H9 (cell line): ENCODE measurements at regions not wholly inside any gene's neighbourhood (a gene's known extent, or its start where the extent isn't known, plus 50 kb on each side); places are given as distances from the start of the nearest gene placed in this dataset.
A peak's percentile ranks its signal among the peaks of the same experiment; 100 is the strongest.

Experiments
- DNase-seq: peaks from one replicate; pipeline ENCODE4 v3.0.0-alpha.2; 2017
- H2AFZ ChIP-seq: one replicate; pipeline ENCODE4 v1.6.1; 2013; ENCODE audit warnings: mild to moderate bottlenecking, low read length, control low read depth, moderate library complexity
- H2AK5ac ChIP-seq: 2 replicates; pipeline ENCODE4 v1.6.1; 2013; ENCODE audit warnings: low read length, control low read depth, mixed read lengths; ENCODE audit not compliant: insufficient read length
- H2BK120ac ChIP-seq: one replicate; pipeline ENCODE4 v1.6.1; 2013; ENCODE audit warnings: low read depth, mild to moderate bottlenecking, low read length, control low read depth, inconsistent platforms; ENCODE audit not compliant: poor library complexity, severe bottlenecking
- H2BK12ac ChIP-seq: 2 replicates; pipeline ENCODE4 v1.6.1; 2013; ENCODE audit warnings: low read length, control low read depth, mixed read lengths, low read depth; ENCODE audit not compliant: insufficient read length
- H2BK15ac ChIP-seq: 2 replicates; pipeline ENCODE4 v1.6.1; 2013; ENCODE audit warnings: low read depth, low read length, control low read depth
- H2BK20ac ChIP-seq: one replicate; pipeline ENCODE4 v1.6.1; 2013; ENCODE audit warnings: low read depth, mild to moderate bottlenecking, low read length, control low read depth, inconsistent platforms; ENCODE audit not compliant: poor library complexity, severe bottlenecking
- H2BK5ac ChIP-seq: 2 replicates; pipeline ENCODE4 v1.6.1; 2013; ENCODE audit warnings: low read length, control low read depth, mixed read lengths; ENCODE audit not compliant: insufficient read length
- H3K14ac ChIP-seq: 2 replicates; pipeline ENCODE4 v1.6.1; 2013; ENCODE audit warnings: low read length, control low read depth; ENCODE audit not compliant: insufficient read depth
- H3K18ac ChIP-seq: 2 replicates; pipeline ENCODE4 v1.6.1; 2013; ENCODE audit warnings: low read depth, mild to moderate bottlenecking, mixed read lengths, low read length, control low read depth; ENCODE audit not compliant: insufficient read length
- H3K23ac ChIP-seq: 2 replicates; pipeline ENCODE4 v1.6.1; 2013; ENCODE audit warnings: low read length, control low read depth, mixed read lengths, low read depth; ENCODE audit not compliant: insufficient read length
- H3K23me2 ChIP-seq: 2 replicates; pipeline ENCODE4 v1.6.1; 2013; ENCODE audit warnings: low read depth, mild to moderate bottlenecking, mixed read lengths, low read length, control low read depth; ENCODE audit not compliant: insufficient read length, poor library complexity, severe bottlenecking
- H3K27ac ChIP-seq: 2 replicates; pipeline ENCODE4 v1.5.1; 2013; ENCODE audit warnings: low read length, control low read depth, mixed read lengths, low read depth; ENCODE audit not compliant: insufficient read length
- H3K27me3 ChIP-seq: 2 replicates; pipeline ENCODE4 v1.6.1; 2013; ENCODE audit warnings: low read length, control low read depth, inconsistent platforms; ENCODE audit not compliant: insufficient read depth
- H3K4ac ChIP-seq: 2 replicates; pipeline ENCODE4 v1.6.1; 2013; ENCODE audit warnings: low read depth, mild to moderate bottlenecking, control low read depth, inconsistent platforms, low read length, moderate library complexity
- H3K4me1 ChIP-seq: 2 replicates; pipeline ENCODE4 v1.6.1; 2013; ENCODE audit warnings: low read length, control low read depth, inconsistent platforms; ENCODE audit not compliant: insufficient read depth
- H3K4me2 ChIP-seq: 2 replicates; pipeline ENCODE4 v1.6.1; 2013; ENCODE audit warnings: low read length, control low read depth, mixed read lengths; ENCODE audit not compliant: insufficient read length, insufficient read depth
- H3K56ac ChIP-seq: 2 replicates; pipeline ENCODE4 v1.6.1; 2013; ENCODE audit warnings: low read depth, mild to moderate bottlenecking, mixed read lengths, low read length, control low read depth; ENCODE audit not compliant: insufficient read length
- H3K79me1 ChIP-seq: 2 replicates; pipeline ENCODE4 v1.6.1; 2013; ENCODE audit warnings: low read depth, mild to moderate bottlenecking, moderate library complexity, low read length, control low read depth, inconsistent platforms; ENCODE audit not compliant: insufficient read depth, poor library complexity, severe bottlenecking
- H3K79me2 ChIP-seq: 2 replicates; pipeline ENCODE4 v1.6.1; 2013; ENCODE audit warnings: low read length, control low read depth, inconsistent platforms; ENCODE audit not compliant: insufficient read depth
- H3K9ac ChIP-seq: 2 replicates; pipeline ENCODE4 v1.6.1; 2013; ENCODE audit warnings: low read length, control low read depth, mixed read lengths; ENCODE audit not compliant: insufficient read length; ENCODE audit errors: extremely low read depth
- H3K9me3 ChIP-seq: one replicate; pipeline ENCODE4 v1.6.1; 2013; ENCODE audit warnings: low read depth, low read length, inconsistent platforms; ENCODE audit not compliant: control insufficient read depth
- H3T11ph ChIP-seq: one replicate; pipeline ENCODE4 v1.6.1; 2013; ENCODE audit warnings: mild to moderate bottlenecking, low read length, control low read depth, inconsistent platforms
- H4K20me1 ChIP-seq: one replicate; pipeline ENCODE4 v1.6.1; 2013; ENCODE audit not compliant: control insufficient read depth, insufficient read length, insufficient read depth
- H4K5ac ChIP-seq: 2 replicates; pipeline ENCODE4 v1.6.1; 2013; ENCODE audit warnings: low read depth, mild to moderate bottlenecking, mixed read lengths, low read length, control low read depth; ENCODE audit not compliant: insufficient read length
- H4K8ac ChIP-seq: replicated peaks from 2 replicates; pipeline ENCODE4 v1.6.1; 2013; ENCODE audit warnings: low read length, control low read depth, mixed read lengths, low read depth; ENCODE audit not compliant: insufficient read length
- H4K91ac ChIP-seq: 2 replicates; pipeline ENCODE4 v1.6.1; 2013; ENCODE audit warnings: low read depth, mild to moderate bottlenecking, moderate library complexity, mixed read lengths, low read length, control low read depth; ENCODE audit not compliant: insufficient read length
- H3K27ac Mint-ChIP-seq, 3 experiments: 2 replicates in 2 of 3; 3 replicates in 1 of 3; pipeline ENCODE4 v1.8.0; 2020 to 2021; ENCODE audit warnings: mixed read lengths in 3 of 3, mild to moderate bottlenecking in 1 of 3, moderate library complexity in 1 of 3
- H3K27me3 Mint-ChIP-seq: 2 replicates; pipeline ENCODE4 v1.8.0; 2021; ENCODE audit warnings: low read depth, mild to moderate bottlenecking, moderate library complexity, mixed read lengths
- H3K36me3 Mint-ChIP-seq, 3 experiments: 2 replicates in 2 of 3; 3 replicates in 1 of 3; pipeline ENCODE4 v1.8.0; 2020 to 2021; ENCODE audit warnings: low read depth in 3 of 3, mixed read lengths in 3 of 3; ENCODE audit not compliant: insufficient read depth in 1 of 3
- H3K4me1 Mint-ChIP-seq, 2 experiments: 2 replicates each; pipeline ENCODE4 v1.8.0; 2020; ENCODE audit warnings: mixed read lengths in 2 of 2
- H3K4me3 Mint-ChIP-seq, 2 experiments: 2 replicates in 1 of 2; 3 replicates in 1 of 2; pipeline ENCODE4 v1.8.0; 2020 to 2021; ENCODE audit warnings: mild to moderate bottlenecking in 2 of 2, mixed read lengths in 2 of 2, moderate library complexity in 1 of 2
- H3K9me3 Mint-ChIP-seq, 2 experiments: 2 replicates in 1 of 2; 3 replicates in 1 of 2; pipeline ENCODE4 v1.8.0; 2020; ENCODE audit warnings: mild to moderate bottlenecking in 2 of 2, mixed read lengths in 2 of 2, moderate library complexity in 1 of 2
- WGBS: extraction: QIAGEN DNeasy Blood & Tissue Kit; methylation state at CpG from one replicate; pipeline ENCODE4 v1.1.7; 2013; ENCODE audit warnings: missing lambda C conversion rate, low lambda C conversion rate, mixed read lengths; ENCODE audit not compliant: insufficient read length; ENCODE audit errors: extremely low coverage; 5-methylcytosine and 5-hydroxymethylcytosine counted together
- TF ChIP-seq, protein P1 (sequence below): fragments of 200-600 bp; sonication (generic); conservative IDR thresholded peaks from 3 replicates; pipeline ENCODE4 v1.8.0; 2021; ENCODE audit warnings: antibody characterized with exemption, mild to moderate bottlenecking

DNA sequence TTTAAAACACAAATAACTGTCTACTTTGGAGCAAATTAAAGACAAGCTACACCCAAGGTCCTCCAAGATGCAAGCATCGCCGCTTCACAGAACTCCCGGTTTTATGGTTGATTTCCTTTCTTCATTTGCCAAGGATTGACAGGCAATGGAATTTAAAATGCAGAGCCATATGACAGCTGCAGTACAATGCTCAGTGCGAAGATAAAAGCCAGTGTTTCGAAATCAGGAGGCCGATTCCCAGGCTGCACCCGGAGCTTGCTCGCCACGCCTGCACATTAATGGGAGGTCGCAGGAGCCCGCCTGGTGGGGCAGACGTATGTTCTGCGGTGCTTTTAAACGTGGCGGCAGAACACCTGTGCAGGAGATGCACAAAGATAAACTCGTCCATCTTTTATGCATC is 727.6 kb upstream of the SOX11 start:
- H3K27me3 ChIP-seq: no peaks in the 10 kb centered on the region
- no peaks in the 10 kb centered on the region for H3K79me2 ChIP-seq
- H3K4me1 ChIP-seq: no peaks in the 10 kb centered on the region
- H3K4me2 ChIP-seq: no peak overlapping the region
- no peaks in the 10 kb centered on the region for H4K20me1 ChIP-seq
- Mint-ChIP-seq H3K4me1 (0 out of 4 replicates have a peak, but pooled peaks cover 0 to 3% of the 10 kb centered on the region in 2 experiments), H3K27ac (peak overlapping the region in 1 of 3 experiments; percentile 82; a peak in 1 of 7 replicates), H3K9me3 (no peaks in the 10 kb centered on the region), H3K36me3 (no peaks in the 10 kb centered on the region), H3K4me3 (no peak overlapping the region), H3K27me3 (no peaks in the 10 kb centered on the region)
- no peak overlapping the region for H3K9ac ChIP-seq
- H2BK20ac ChIP-seq: no peak overlapping the region
- H2AK5ac ChIP-seq: no peak overlapping the region
- H3T11ph ChIP-seq: no peak overlapping the region
- H2BK15ac ChIP-seq: no peak overlapping the region
- no peak overlapping the region for H3K14ac ChIP-seq
- no peak overlapping the region for H3K56ac ChIP-seq
- no peak overlapping the region for H2BK12ac ChIP-seq
- no peak overlapping the region for H3K4ac ChIP-seq
- H3K79me1 ChIP-seq: no peaks in the 10 kb centered on the region
- H3K23me2 ChIP-seq: no peaks in the 10 kb centered on the region
- no peak overlapping the region for H3K18ac ChIP-seq
- no peak overlapping the region for H4K8ac ChIP-seq
- TF ChIP-seq, protein P1, sequence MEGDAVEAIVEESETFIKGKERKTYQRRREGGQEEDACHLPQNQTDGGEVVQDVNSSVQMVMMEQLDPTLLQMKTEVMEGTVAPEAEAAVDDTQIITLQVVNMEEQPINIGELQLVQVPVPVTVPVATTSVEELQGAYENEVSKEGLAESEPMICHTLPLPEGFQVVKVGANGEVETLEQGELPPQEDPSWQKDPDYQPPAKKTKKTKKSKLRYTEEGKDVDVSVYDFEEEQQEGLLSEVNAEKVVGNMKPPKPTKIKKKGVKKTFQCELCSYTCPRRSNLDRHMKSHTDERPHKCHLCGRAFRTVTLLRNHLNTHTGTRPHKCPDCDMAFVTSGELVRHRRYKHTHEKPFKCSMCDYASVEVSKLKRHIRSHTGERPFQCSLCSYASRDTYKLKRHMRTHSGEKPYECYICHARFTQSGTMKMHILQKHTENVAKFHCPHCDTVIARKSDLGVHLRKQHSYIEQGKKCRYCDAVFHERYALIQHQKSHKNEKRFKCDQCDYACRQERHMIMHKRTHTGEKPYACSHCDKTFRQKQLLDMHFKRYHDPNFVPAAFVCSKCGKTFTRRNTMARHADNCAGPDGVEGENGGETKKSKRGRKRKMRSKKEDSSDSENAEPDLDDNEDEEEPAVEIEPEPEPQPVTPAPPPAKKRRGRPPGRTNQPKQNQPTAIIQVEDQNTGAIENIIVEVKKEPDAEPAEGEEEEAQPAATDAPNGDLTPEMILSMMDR: no peak
- no peak for DNase-seq
- no peak overlapping the region for H4K91ac ChIP-seq
- H2BK120ac ChIP-seq: no peak overlapping the region
- no peak overlapping the region for H2AFZ ChIP-seq
- H3K23ac ChIP-seq: no peak overlapping the region
- no peak overlapping the region for H3K27ac ChIP-seq
- no peak overlapping the region for H2BK5ac ChIP-seq
- H3K9me3 ChIP-seq: no peaks in the 10 kb centered on the region
- WGBS: no CpG with 5 or more reads among the region's 16 CpGs
- no peak overlapping the region for H4K5ac ChIP-seq
